NB4 (cell line): ENCODE measurements at regions not wholly inside any gene's neighbourhood (a gene's known extent, or its start where the extent isn't known, plus 50 kb on each side); places are given as distances from the start of the nearest gene placed in this dataset.

Experiments used
- DNase-seq: peaks from one replicate; pipeline ENCODE4 v3.0.0; 2010; ENCODE audit warnings: low read depth
- H3K4me3 ChIP-seq: one replicate; pipeline ENCODE4 v1.5.1; 2011; ENCODE audit warnings: mild to moderate bottlenecking, low read depth, low read length, moderate library complexity
- CTCF ChIP-seq: IDR thresholded peaks from one replicate; pipeline ENCODE4 v1.5.1; 2012; ENCODE audit warnings: low read depth, low read length
- MAX ChIP-seq: IDR thresholded peaks from 2 replicates; pipeline ENCODE4 v1.6.1; 2011; ENCODE audit warnings: low read depth, low read length
- MYC ChIP-seq: IDR thresholded peaks from 2 replicates; pipeline ENCODE4 v1.6.1; 2011; ENCODE audit warnings: low read depth, low read length
- POLR2A ChIP-seq: IDR thresholded peaks from 2 replicates; pipeline ENCODE4 v1.6.1; 2011; ENCODE audit warnings: mild to moderate bottlenecking; ENCODE audit not compliant: insufficient read length; ENCODE audit errors: extremely low read depth

GRCh38 chr2:12834239-12834638, 117.5 kb downstream of the TRIB2 start:
- H3K4me3 ChIP-seq, result no peak overlapping the region
- DNase-seq, result no peak
- TF ChIP-seq MYC (no peak), MAX (no peak), POLR2A (no peak), CTCF (no peak)

- no peak for DNase-seq
- no peak overlapping the region for H3K4me3 ChIP-seq
- TF ChIP-seq POLR2A, result no peak
- TF ChIP-seq CTCF, result no peak
- TF ChIP-seq MYC, result no peak
- TF ChIP-seq MAX, result no peak
Measured at GRCh38 chr2:12835733-12836132, 119.0 kb downstream of the TRIB2 start.

GRCh38 chr2:12839339-12839738, 122.6 kb downstream of the TRIB2 start:
- TF ChIP-seq POLR2A, result no peak
- TF ChIP-seq MAX, result no peak
- H3K4me3 ChIP-seq, result no peak overlapping the region

GRCh38 chr2:12841021-12841420, 124.3 kb downstream of the TRIB2 start:
- DNase-seq, result no peak
- TF ChIP-seq POLR2A (no peak), MAX (no peak), MYC (no peak), CTCF (no peak)
- H3K4me3 ChIP-seq, result no peak overlapping the region

More at GRCh38 chr2:12839339-12839738, 122.6 kb downstream of the TRIB2 start:
- DNase-seq, result no peak

- H3K4me3 ChIP-seq, result no peak overlapping the region
- no peak for DNase-seq
- TF ChIP-seq POLR2A (no peak), MAX (no peak), CTCF (no peak), MYC (no peak)
Measured at GRCh38 chr2:12842917-12843316, 126.2 kb downstream of the TRIB2 start.

GRCh38 chr2:12844511-12844910, 127.8 kb downstream of the TRIB2 start:
- no peak overlapping the region for H3K4me3 ChIP-seq
- no peak for TF ChIP-seq CTCF
- TF ChIP-seq MYC, result no peak
- TF ChIP-seq POLR2A, result no peak
- TF ChIP-seq MAX, result no peak
- DNase-seq, result no peak
